Vagina (tissue), 2 donors: ENCODE measurements at regions not wholly inside any gene's neighbourhood (a gene's known extent, or its start where the extent isn't known, plus 50 kb on each side); places are given as distances from the start of the nearest gene placed in this dataset.

Experiments
- POLR2AphosphoS5 ChIP-seq, 2 donors: sonication (generic); formaldehyde crosslinking; IDR thresholded peaks; one replicate each; pipeline ENCODE4 v1.9.0; 2017; ENCODE audit warnings: antibody characterized with exemption in 2 of 2, mild to moderate bottlenecking in 2 of 2, low read depth in 1 of 2; ENCODE audit not compliant: insufficient read depth in 1 of 2
- TF ChIP-seq, protein P1 (sequence below), 3 experiments: fragments of 450-650 bp in 2 of 3; fragments of 200-600 bp in 1 of 3; sonication (generic) in 1 of 3; IDR thresholded peaks; one replicate each; pipeline ENCODE4 v1.5.1; 2017 to 2019; ENCODE audit warnings: antibody characterized with exemption in 3 of 3, mild to moderate bottlenecking in 2 of 3, moderate library complexity in 2 of 3

DNA sequence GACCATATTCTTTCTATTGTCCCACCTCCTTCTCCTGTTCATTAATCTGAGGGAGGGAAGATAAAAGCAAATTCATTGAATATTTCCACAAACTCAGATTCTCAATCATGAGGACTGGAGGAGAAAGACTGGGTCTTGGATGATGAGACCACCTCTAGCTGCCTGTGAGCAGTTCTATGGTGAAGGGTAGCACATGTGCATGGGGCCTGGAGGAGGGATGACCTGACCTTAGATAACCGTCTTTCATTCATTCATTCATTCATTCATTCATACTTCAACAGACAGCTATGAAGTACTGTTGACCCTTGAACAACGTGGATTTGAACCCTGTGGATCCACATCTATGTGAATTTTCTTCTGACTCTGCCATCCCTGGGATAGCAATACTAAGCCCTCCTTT, 68.4 kb downstream of the MED10 start:
- TF ChIP-seq, protein P1, sequence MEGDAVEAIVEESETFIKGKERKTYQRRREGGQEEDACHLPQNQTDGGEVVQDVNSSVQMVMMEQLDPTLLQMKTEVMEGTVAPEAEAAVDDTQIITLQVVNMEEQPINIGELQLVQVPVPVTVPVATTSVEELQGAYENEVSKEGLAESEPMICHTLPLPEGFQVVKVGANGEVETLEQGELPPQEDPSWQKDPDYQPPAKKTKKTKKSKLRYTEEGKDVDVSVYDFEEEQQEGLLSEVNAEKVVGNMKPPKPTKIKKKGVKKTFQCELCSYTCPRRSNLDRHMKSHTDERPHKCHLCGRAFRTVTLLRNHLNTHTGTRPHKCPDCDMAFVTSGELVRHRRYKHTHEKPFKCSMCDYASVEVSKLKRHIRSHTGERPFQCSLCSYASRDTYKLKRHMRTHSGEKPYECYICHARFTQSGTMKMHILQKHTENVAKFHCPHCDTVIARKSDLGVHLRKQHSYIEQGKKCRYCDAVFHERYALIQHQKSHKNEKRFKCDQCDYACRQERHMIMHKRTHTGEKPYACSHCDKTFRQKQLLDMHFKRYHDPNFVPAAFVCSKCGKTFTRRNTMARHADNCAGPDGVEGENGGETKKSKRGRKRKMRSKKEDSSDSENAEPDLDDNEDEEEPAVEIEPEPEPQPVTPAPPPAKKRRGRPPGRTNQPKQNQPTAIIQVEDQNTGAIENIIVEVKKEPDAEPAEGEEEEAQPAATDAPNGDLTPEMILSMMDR (IDR thresholded peaks at IDR 0.05): no peak
- no peak for TF ChIP-seq POLR2AphosphoS5 (IDR thresholded peaks at IDR 0.05; ENCODE audit: insufficient read depth in 1 of 2, low read depth in 1 of 2)
